Activated T-cell treated with anti-CD3 and anti-CD28 coated beads, Interleukin-2, amount 50 U/mL, for 24 hours (primary cell): ENCODE measurements at regions not wholly inside any gene's neighbourhood (a gene's known extent, or its start where the extent isn't known, plus 50 kb on each side); places are given as distances from the start of the nearest gene placed in this dataset.

Experiments
- DNase-seq: peaks from one replicate; pipeline ENCODE4 v3.0.0-alpha.2; 2020
- H3K27ac Mint-ChIP-seq: 2 replicates; pipeline ENCODE4 v1.8.0; 2020; ENCODE audit warnings: mild to moderate bottlenecking, mixed read lengths
- H3K27me3 Mint-ChIP-seq: 2 replicates; pipeline ENCODE4 v1.8.0; 2020; ENCODE audit warnings: mixed read lengths
- H3K36me3 Mint-ChIP-seq: 2 replicates; pipeline ENCODE4 v1.8.0; 2020; ENCODE audit warnings: low read depth, mixed read lengths
- H3K4me1 Mint-ChIP-seq: 2 replicates; pipeline ENCODE4 v1.8.0; 2020; ENCODE audit warnings: low read depth, mixed read lengths
- H3K4me3 Mint-ChIP-seq: 2 replicates; pipeline ENCODE4 v1.8.0; 2020; ENCODE audit warnings: mild to moderate bottlenecking, moderate library complexity, mixed read lengths
- H3K9me3 Mint-ChIP-seq: 2 replicates; pipeline ENCODE4 v1.8.0; 2020; ENCODE audit warnings: mixed read lengths

GRCh38 chr16:79795556-79795955 is 195.0 kb upstream of the MAF start:
- H3K27me3 Mint-ChIP-seq, result peaks cover 6% of the 10 kb centered on the region
- no peak overlapping the region for H3K27ac Mint-ChIP-seq
- no peak overlapping the region for H3K4me3 Mint-ChIP-seq
- no peak for DNase-seq
- H3K36me3 Mint-ChIP-seq, result no peaks in the 10 kb centered on the region
- no peaks in the 10 kb centered on the region for H3K4me1 Mint-ChIP-seq
- no peaks in the 10 kb centered on the region for H3K9me3 Mint-ChIP-seq

GRCh38 chr16:79794941-79795340 is 194.4 kb upstream of the MAF start:
- no peaks in the 10 kb centered on the region for H3K4me1 Mint-ChIP-seq
- H3K36me3 Mint-ChIP-seq, result no peaks in the 10 kb centered on the region
- H3K9me3 Mint-ChIP-seq, result no peaks in the 10 kb centered on the region
- DNase-seq, result no peak
- peaks cover 6% of the 10 kb centered on the region for H3K27me3 Mint-ChIP-seq
- no peak overlapping the region for H3K4me3 Mint-ChIP-seq
- H3K27ac Mint-ChIP-seq, result no peak overlapping the region

GRCh38 chr16:79792664-79793351 is 192.3 kb upstream of the MAF start:
- Mint-ChIP-seq H3K4me3 (no peak overlapping the region), H3K27me3 (peaks cover 6% of the 10 kb centered on the region)
- DNase-seq, result no peak

GRCh38 chr16:79792076-79792475 is 191.5 kb upstream of the MAF start:
- H3K27ac Mint-ChIP-seq, result no peak overlapping the region
- H3K4me1 Mint-ChIP-seq, result no peaks in the 10 kb centered on the region
- no peaks in the 10 kb centered on the region for H3K36me3 Mint-ChIP-seq
- DNase-seq, result no peak
- H3K4me3 Mint-ChIP-seq, result no peak overlapping the region
- peaks cover 6% of the 10 kb centered on the region for H3K27me3 Mint-ChIP-seq
- no peaks in the 10 kb centered on the region for H3K9me3 Mint-ChIP-seq

More at GRCh38 chr16:79792664-79793351, 192.3 kb upstream of the MAF start:
- Mint-ChIP-seq H3K36me3 (no peaks in the 10 kb centered on the region), H3K9me3 (no peaks in the 10 kb centered on the region), H3K4me1 (no peaks in the 10 kb centered on the region), H3K27ac (no peak overlapping the region)

- no peaks in the 10 kb centered on the region for H3K9me3 Mint-ChIP-seq
- no peaks in the 10 kb centered on the region for H3K36me3 Mint-ChIP-seq
- H3K27me3 Mint-ChIP-seq, result peaks cover 6% of the 10 kb centered on the region
- H3K4me3 Mint-ChIP-seq, result no peak overlapping the region
- no peaks in the 10 kb centered on the region for H3K4me1 Mint-ChIP-seq
- no peak for DNase-seq
- no peak overlapping the region for H3K27ac Mint-ChIP-seq
These were observed 190.3 kb upstream of the MAF start for GRCh38 chr16:79790854-79791253.

- Mint-ChIP-seq H3K4me1 (no peaks in the 10 kb centered on the region), H3K4me3 (no peak overlapping the region), H3K36me3 (no peaks in the 10 kb centered on the region), H3K27ac (no peak overlapping the region), H3K27me3 (peaks cover 4% of the 10 kb centered on the region), H3K9me3 (no peaks in the 10 kb centered on the region)
- DNase-seq, result no peak
These were observed 188.4 kb upstream of the MAF start for GRCh38 chr16:79788949-79789348.

GRCh38 chr16:79786389-79786788 is 185.9 kb upstream of the MAF start:
- no peak for DNase-seq
- H3K36me3 Mint-ChIP-seq, result no peaks in the 10 kb centered on the region
- H3K4me3 Mint-ChIP-seq, result no peak overlapping the region

GRCh38 chr16:79784007-79784406 is 183.5 kb upstream of the MAF start:
- peaks cover 13% of the 10 kb centered on the region for H3K27me3 Mint-ChIP-seq
- DNase-seq, result no peak
- H3K4me1 Mint-ChIP-seq, result no peaks in the 10 kb centered on the region
- no peak overlapping the region for H3K27ac Mint-ChIP-seq
- H3K36me3 Mint-ChIP-seq, result no peaks in the 10 kb centered on the region
- no peak overlapping the region for H3K4me3 Mint-ChIP-seq
- no peaks in the 10 kb centered on the region for H3K9me3 Mint-ChIP-seq

More at GRCh38 chr16:79786389-79786788, 185.9 kb upstream of the MAF start:
- Mint-ChIP-seq H3K27me3 (peaks cover 10% of the 10 kb centered on the region), H3K4me1 (no peaks in the 10 kb centered on the region), H3K9me3 (no peaks in the 10 kb centered on the region), H3K27ac (no peak overlapping the region)

- no peak for DNase-seq
These were observed 177.1 kb upstream of the MAF start for GRCh38 chr16:79777679-79778078.

GRCh38 chr16:79776243-79776847 is 175.8 kb upstream of the MAF start:
- peaks cover 30% of the 10 kb centered on the region for H3K27me3 Mint-ChIP-seq
- H3K4me3 Mint-ChIP-seq, result no peak overlapping the region
- no peak for DNase-seq
- no peaks in the 10 kb centered on the region for H3K9me3 Mint-ChIP-seq
- H3K36me3 Mint-ChIP-seq, result no peaks in the 10 kb centered on the region
- H3K27ac Mint-ChIP-seq, result no peak overlapping the region
- H3K4me1 Mint-ChIP-seq, result no peaks in the 10 kb centered on the region

More at GRCh38 chr16:79777679-79778078, 177.1 kb upstream of the MAF start:
- H3K36me3 Mint-ChIP-seq, result no peaks in the 10 kb centered on the region
- no peaks in the 10 kb centered on the region for H3K9me3 Mint-ChIP-seq
- no peak overlapping the region for H3K4me3 Mint-ChIP-seq
- no peaks in the 10 kb centered on the region for H3K4me1 Mint-ChIP-seq
- H3K27me3 Mint-ChIP-seq, result peaks cover 18% of the 10 kb centered on the region
- no peak overlapping the region for H3K27ac Mint-ChIP-seq

GRCh38 chr16:79772784-79773183 is 172.2 kb upstream of the MAF start:
- Mint-ChIP-seq H3K4me1 (peaks cover 11% of the 10 kb centered on the region), H3K27me3 (peaks cover 37% of the 10 kb centered on the region), H3K36me3 (no peaks in the 10 kb centered on the region), H3K9me3 (no peaks in the 10 kb centered on the region), H3K4me3 (no peak overlapping the region), H3K27ac (no peak overlapping the region)
- DNase-seq, result no peak

GRCh38 chr16:79772048-79772447 is 171.5 kb upstream of the MAF start:
- no peak for DNase-seq
- Mint-ChIP-seq H3K27ac (no peak overlapping the region), H3K36me3 (no peaks in the 10 kb centered on the region), H3K27me3 (peaks cover 34% of the 10 kb centered on the region), H3K9me3 (no peaks in the 10 kb centered on the region), H3K4me1 (peaks cover 11% of the 10 kb centered on the region), H3K4me3 (no peak overlapping the region)

- peaks cover 34% of the 10 kb centered on the region for H3K27me3 Mint-ChIP-seq
- peak overlapping the region; percentile 80 for H3K4me3 Mint-ChIP-seq
- peaks cover 11% of the 10 kb centered on the region for H3K4me1 Mint-ChIP-seq
- H3K36me3 Mint-ChIP-seq, result no peaks in the 10 kb centered on the region
- peak overlapping the region; percentile 55 for H3K27ac Mint-ChIP-seq
- no peaks in the 10 kb centered on the region for H3K9me3 Mint-ChIP-seq
- peak; percentile 76 for DNase-seq
These were observed 169.9 kb upstream of the MAF start for GRCh38 chr16:79770244-79771064.

GRCh38 chr16:79769928-79770243 is 169.3 kb upstream of the MAF start:
- Mint-ChIP-seq H3K27ac (peak overlapping the region; percentile 55), H3K4me1 (peaks cover 11% of the 10 kb centered on the region), H3K27me3 (peaks cover 33% of the 10 kb centered on the region), H3K36me3 (no peaks in the 10 kb centered on the region), H3K9me3 (no peaks in the 10 kb centered on the region), H3K4me3 (peak overlapping the region; percentile 80)
- DNase-seq, result no peak
